ENCODE measurements at regions not wholly inside any gene's neighbourhood (a gene's known extent, or its start where the extent isn't known, plus 50 kb on each side); places are given as distances from the start of the nearest gene placed in this dataset.
"Not testable (repeated sequence)": the region's sequence is repeated elsewhere in the genome, so short reads cannot be mapped to it uniquely, and the experiment has no call there.

DNA sequence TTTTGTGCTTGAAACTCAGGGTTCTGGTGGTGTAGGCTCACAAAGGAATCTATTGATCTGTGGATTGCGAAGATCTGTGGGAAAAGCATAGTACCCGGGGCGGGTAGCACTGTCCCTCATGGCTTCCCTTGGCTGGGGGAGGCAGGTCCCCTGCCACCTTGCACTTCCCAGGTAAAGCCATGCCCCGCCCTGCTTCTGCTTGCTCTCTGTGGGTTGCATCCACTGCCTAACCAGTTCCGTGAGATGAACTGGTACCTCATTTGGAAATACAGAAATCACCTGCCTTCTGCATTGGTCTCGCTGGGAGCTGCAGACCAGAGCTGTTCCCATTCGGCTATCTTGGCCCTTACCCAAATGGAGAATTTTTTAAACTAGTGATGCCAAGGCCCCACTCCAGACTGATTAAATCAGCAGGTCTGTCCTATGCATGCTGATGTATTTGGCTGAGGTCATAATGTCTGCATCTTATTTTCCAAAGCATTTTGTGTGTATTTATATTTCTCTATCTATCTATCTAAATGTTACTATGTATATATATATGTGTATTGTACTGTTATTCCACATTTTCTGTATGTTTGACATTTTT lies 65.5 kb upstream of the SLC7A14 start:
- DNase-seq (ENCODE audit: low read depth in 3 of 3): no peak

DNA sequence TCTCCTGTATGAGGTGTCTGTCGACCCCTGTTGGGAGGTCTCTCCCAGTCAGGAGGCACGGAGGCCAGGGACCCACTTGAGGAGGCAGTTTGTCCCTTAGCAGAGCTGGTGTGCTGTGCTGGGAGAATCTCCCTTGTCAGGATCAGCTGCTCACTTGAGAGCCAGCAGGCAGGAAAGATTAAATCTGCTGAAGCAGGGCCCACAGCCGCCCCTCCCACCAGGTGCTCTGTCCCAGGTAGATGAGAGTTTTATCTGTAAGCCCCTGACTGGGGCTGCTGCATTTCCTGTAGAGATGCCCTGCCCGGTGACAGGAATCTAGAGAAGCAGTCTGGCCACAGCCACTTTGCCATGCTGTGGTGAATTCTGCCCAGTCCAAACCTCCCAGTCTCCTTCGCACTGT lies 64.7 kb upstream of the SLC7A14 start:
- not testable (repeated sequence) for DNase-seq (ENCODE audit: low read depth in 3 of 3)

DNA sequence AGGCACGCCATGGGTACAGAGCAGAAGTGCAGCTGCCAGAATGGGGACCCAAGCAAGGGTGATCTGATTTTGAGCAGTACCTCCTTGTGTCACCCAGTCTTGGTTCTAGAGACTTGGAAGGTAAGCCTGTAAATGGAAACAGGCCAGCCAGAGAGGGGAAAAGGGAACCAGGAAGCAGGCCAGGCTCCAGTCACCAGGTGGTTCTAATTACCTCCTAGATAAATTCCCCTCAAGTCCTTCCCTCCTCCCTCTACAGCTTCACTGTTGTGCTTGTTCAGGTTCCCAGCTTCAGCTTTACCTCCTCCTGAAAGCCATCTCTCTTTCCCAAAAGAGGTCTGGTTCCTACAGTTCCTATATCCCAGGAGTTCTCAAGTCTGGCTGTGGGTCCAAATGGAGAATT lies 58.8 kb upstream of the SLC7A14 start:
- no peak for DNase-seq (ENCODE audit: low read depth in 3 of 3)

DNA sequence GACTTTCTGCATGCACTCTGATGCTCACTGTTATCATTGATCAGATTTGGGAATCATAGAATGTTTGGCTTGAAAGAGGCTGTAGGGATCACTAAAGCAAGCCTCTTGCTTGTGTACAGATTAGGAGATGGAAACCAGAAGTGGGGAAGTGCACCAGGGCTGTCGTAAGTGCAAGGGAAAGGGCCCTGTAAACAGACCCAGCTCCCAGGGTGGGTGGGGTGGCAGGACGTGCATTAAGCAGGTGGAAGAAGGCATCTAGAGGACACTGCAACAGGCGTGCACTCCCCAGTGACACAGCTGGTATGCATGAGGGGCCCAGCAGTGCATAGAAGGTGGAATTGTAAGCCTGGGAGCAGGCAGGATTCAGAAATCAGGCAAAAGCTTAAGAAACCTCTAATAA lies 58.0 kb upstream of the SLC7A14 start:
- no peak for DNase-seq (ENCODE audit: low read depth in 3 of 3)

DNA sequence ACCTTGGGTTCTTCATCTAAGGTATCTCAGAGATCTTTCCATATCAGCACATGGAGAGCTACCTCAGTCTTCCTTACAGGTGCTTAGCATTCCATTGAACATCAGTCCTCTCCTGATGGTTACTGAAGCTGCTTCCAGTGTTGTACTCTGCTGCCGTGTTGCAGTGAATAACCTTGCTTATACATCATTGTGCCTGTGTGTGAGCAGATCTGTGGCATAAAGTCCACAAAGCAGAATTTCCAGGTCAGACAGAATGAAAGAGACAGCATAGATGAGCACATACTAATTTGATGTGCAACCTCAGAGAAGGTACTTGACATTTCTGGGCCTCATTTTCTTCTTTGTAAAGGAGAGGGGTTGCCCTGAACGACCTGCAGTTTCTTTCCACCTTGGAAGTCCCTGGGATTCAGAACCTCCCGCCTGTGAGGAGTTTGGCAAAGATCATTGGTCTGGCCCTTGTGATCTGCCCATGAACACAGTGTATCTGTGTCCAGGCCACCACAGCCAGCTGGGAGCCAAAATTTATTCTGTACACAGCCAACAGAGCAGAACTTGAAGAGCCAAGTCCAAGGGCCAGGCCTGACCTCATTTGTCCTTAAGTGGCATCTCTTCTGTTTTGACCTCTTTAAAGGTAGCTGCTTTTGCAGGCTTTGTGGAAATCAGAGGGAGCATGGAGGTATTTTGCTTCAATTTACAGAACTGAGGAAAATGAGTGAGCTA lies 57.2 kb upstream of the SLC7A14 start:
- no peak for DNase-seq (ENCODE audit: low read depth in 3 of 3)

DNA sequence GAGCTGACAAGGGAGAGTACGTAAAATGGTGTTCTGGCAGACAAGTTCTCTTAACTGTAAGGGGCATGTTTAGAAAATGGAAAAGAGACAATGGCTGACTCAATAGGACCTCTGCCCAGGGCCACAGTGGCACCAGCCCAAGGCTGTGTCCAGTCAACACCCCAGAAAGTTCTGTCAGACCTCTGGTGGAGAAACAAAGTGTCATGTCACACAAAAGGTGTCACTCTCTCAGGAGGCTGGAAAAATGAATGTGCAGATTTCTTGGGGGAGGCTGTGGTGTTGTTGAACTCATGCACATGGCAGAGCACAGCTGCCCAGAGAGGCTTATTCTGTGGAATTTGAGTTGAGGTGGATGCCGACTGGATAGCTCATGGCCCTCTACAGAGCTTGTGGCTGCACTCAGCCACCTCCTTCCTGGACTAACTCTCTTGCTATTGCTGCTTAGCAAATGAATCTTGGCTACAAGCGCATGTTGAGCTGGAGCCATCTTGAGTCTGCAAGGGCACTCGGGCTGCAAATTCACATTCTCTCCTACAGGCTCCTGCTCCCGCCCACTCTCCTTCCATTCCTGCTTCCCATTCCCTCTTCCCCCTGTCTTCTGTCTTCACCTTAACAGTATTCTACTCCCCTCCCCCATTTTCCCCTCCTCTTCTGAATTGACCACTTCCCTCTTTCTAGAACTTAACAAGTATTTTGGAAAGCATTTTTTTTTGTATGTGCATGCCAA lies 55.8 kb upstream of the SLC7A14 start:
- DNase-seq (ENCODE audit: low read depth in 3 of 3): no peak

DNA sequence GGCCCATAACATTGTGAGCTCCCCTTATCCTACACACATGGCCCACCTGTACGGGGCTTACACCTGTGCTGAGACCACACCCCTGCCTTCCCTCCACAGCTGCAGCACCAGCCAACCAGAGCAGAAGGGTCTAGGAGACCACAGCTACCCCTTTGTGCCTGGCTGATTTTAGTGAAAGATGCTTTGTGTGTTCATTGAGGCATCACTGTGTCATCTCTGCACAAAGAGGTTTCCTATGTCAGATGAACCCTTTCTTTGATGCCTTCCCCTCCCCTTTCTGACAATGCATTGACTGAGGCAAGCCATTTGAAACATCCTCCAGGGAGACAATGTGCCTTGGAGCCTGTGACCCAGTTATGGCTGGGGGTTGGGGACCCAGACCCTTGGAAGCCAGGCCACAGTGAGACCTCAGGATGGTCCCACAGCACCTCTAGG lies 54.9 kb upstream of the SLC7A14 start:
- DNase-seq (ENCODE audit: low read depth in 3 of 3): no peak

DNA sequence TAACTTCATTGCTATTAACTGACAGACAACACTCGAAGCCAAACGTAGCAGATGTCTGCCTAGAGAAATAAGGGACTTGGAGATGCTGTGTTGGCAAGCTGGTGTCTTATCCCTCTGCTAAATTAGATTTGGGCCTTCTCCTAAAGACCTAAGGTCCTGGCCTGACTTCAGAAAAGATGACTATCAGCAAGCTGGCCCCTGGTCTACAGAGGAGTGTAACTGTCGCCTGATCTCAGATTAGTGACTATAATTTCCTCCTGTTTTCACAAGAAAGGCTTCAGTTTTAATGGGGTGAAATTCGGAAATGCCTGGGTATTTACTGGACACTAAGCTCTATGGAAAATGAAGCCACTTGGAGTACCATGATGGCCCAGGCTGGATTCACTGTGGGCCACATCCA lies 53.1 kb upstream of the SLC7A14 start:
- no peak for DNase-seq (ENCODE audit: low read depth in 3 of 3)

DNA sequence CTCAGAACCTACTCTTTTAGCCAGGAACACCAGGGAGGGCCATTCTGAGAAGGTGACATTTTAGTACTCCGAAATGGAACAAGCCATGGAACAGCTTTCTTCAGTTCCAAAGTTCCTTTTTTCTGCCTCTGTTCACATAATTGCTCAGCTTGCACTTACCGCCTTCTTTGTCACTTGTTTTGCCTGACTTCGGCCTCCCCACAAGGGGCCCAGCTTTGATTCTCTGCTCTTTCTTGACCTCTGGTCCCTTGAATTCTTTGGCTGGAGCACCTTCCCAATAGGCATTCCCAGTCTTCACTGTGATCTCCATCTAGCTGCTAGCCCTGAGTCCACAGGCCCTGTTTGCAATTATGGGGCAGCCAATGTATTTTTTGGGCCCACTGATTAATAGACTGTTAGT lies 51.4 kb upstream of the SLC7A14 start:
- DNase-seq (ENCODE audit: low read depth in 3 of 3): no peak

DNA sequence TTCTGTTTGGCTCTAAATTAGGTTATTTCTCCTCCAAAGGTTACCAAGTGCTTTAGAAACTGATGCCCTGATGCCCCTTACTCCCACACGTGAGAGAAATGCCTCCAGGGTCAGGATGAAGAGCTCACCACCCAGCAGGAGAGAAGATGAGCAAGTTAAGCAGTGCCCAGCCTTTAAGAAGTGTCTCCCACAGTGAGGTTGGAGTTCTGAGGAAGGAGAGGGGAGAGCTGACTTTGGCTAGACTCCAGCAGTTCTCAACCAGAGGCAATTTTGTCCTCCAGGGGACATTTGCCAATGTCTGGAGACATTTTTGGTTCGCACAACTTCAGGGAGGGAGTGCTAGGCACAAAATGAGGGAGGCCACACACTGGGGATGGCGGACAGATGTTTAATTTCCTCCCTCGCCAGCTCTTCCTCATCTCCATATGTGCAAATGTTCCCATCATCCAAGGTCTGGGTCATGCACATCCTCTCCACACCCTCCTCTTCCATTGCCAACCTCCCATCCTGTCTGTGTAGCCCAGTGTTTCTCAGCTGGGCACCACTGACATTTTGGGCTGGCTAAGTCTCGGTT lies 50.6 kb upstream of the SLC7A14 start:
- DNase-seq (ENCODE audit: low read depth in 3 of 3): no peak

Measured in stimulated activated CD4-positive, alpha-beta T cell treated with anti-CD3 and anti-CD28 coated beads, TNF-alpha, amount 100 ng/mL, for 48 hours (primary cell).